Ovary (tissue), 7 donors: ENCODE measurements at regions not wholly inside any gene's neighbourhood (a gene's known extent, or its start where the extent isn't known, plus 50 kb on each side); places are given as distances from the start of the nearest gene placed in this dataset.

ENCODE experiments used
- DNase-seq, 5 donors: peaks; one replicate each; pipeline ENCODE4 v3.0.0-alpha.2; 2019 to 2020
- H3K27ac ChIP-seq, 2 donors: fragments of 200-600 bp; one replicate each; pipeline versions ENCODE4 v1.5.1 to v1.8.0; 2019 to 2022
- H3K27me3 ChIP-seq: fragments of 200-600 bp; one replicate; pipeline ENCODE4 v1.8.0; 2022
- H3K36me3 ChIP-seq: fragments of 200-600 bp; sonication (generic); one replicate; pipeline ENCODE4 v1.5.1; 2019
- H3K4me1 ChIP-seq: one replicate; pipeline ENCODE4 v1.8.1; 2013; ENCODE audit warnings: mild to moderate bottlenecking, moderate library complexity; ENCODE audit not compliant: insufficient read depth
- H3K4me3 ChIP-seq: fragments of 200-600 bp; sonication (generic); one replicate; pipeline ENCODE4 v1.5.1; 2017
- H3K9me3 ChIP-seq, 2 donors: fragments of 200-600 bp in 1 of 2; sonication (generic) in 1 of 2; one replicate each; pipeline versions ENCODE4 v1.5.1 to v1.8.1; 2013 to 2019; ENCODE audit warnings: mild to moderate bottlenecking in 1 of 2, moderate library complexity in 1 of 2
- EP300 ChIP-seq: sonication (generic); formaldehyde crosslinking; IDR thresholded peaks from one replicate; pipeline ENCODE4 v1.6.1; 2017; ENCODE audit warnings: antibody characterized with exemption
- POLR2A ChIP-seq: fragments of 450-650 bp; IDR thresholded peaks from one replicate; pipeline ENCODE4 v1.6.1; 2017; ENCODE audit warnings: antibody characterized with exemption, mild to moderate bottlenecking, moderate library complexity
- WGBS, 3 donors: extraction: QIAGEN DNeasy Blood & Tissue Kit in 1 of 3; methylation state at CpG; one replicate each; pipeline versions ENCODE4 v1.1.5 to v1.1.7; 2013 to 2017; 5-methylcytosine and 5-hydroxymethylcytosine counted together
- intact Hi-C, 4 donors: fragments of 100-400 bp; cut with DNase I; formaldehyde crosslinking; loops; one replicate each; pipeline versions ENCODE4 v1.11.0 to v1.15.1; 2022 to 2023
- TF ChIP-seq, protein P1 (sequence below), 3 donors: fragments of 450-650 bp in 2 of 3; fragments of 200-600 bp in 1 of 3; IDR thresholded peaks; one replicate each; pipeline versions ENCODE4 v1.5.1 to v1.8.0; 2016 to 2022; ENCODE audit warnings: antibody characterized with exemption in 3 of 3, mild to moderate bottlenecking in 1 of 3
- donor health status: DM: no; HTN: no; CAD: no; lungs with moderate emphysema.
- donor health status: DM: no; HTN: no; CAD: no.
- donor health status: Bipolar disorder and iron deficiency.
- donor health status: DM: no; HTN: no; CAD: no.
- donor health status: DM: yes; HTN: yes; CAD: no.

DNA sequence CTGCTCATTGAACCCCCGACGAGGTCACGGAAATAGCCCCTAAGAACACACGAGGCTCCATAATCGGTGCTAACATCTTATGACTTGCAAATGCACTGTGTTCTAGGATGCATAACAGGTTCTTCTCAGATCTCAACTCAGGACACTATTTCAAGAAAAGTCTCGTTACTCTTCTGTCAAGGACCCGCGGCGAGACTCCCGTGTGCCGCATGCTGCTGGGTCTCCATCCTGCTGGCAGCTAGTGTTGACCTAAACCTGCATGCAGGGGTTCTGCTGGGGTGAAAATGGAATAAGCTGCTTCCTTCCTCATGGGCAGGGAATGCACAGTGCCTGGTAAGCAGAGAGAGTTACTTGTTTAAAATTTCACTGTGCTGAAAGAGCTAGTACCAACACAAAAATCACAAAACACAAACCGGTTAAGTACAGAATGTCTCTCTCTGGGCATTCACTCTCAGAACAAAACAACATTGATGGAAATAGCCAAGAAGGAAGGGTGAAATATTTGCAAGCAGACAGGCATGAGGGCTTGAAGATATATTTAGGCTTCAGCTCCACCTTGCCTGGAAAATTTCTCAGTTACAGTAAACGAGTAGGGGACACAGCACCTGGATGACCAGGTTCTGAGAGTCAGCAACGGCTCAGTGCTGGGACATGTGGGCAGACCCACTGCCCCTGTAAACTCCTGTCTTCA, 416.5 kb downstream of the GADD45G start:
- Histone ChIP-seq H3K27ac (no peak overlapping the region), H3K4me1 (no peaks in the 10 kb centered on the region), H3K4me3 (no peak overlapping the region), H3K36me3 (no peaks in the 10 kb centered on the region), H3K9me3 (no peaks in the 10 kb centered on the region), H3K27me3 (no peaks in the 10 kb centered on the region)
- no peak for DNase-seq
- TF ChIP-seq POLR2A (no peak), EP300 (no peak)
- TF ChIP-seq, protein P1, sequence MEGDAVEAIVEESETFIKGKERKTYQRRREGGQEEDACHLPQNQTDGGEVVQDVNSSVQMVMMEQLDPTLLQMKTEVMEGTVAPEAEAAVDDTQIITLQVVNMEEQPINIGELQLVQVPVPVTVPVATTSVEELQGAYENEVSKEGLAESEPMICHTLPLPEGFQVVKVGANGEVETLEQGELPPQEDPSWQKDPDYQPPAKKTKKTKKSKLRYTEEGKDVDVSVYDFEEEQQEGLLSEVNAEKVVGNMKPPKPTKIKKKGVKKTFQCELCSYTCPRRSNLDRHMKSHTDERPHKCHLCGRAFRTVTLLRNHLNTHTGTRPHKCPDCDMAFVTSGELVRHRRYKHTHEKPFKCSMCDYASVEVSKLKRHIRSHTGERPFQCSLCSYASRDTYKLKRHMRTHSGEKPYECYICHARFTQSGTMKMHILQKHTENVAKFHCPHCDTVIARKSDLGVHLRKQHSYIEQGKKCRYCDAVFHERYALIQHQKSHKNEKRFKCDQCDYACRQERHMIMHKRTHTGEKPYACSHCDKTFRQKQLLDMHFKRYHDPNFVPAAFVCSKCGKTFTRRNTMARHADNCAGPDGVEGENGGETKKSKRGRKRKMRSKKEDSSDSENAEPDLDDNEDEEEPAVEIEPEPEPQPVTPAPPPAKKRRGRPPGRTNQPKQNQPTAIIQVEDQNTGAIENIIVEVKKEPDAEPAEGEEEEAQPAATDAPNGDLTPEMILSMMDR (IDR thresholded peaks at IDR 0.05): no peak
- intact Hi-C loops: no loop called here
- WGBS, 3 donors: 88 to 89% (median 89%) methylated on average over 14 of the region's 14 CpGs

DNA sequence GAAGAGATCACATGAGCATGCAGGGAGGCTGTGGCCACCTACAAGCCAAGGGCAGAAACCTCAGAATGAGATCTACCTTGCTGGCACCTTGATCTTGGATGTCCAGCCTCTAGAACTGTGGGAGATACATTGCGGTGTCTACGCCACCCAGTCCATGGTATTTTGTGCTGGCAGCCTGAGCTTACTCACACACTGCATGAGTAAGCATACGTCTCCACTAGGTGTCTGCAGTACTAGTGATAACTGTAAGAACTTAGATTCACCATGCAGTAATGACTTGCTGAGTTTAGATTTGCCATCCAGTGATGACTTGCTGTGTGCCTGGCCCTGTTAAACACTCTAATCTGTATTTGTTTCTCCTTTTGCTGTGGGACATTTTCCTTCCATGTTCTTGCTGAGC, 417.7 kb downstream of the GADD45G start:
- 92 to 97% (median 94%) methylated on average over 3 of the region's 3 CpGs for WGBS, 3 donors
- H3K9me3 ChIP-seq: no peaks in the 10 kb centered on the region

DNA sequence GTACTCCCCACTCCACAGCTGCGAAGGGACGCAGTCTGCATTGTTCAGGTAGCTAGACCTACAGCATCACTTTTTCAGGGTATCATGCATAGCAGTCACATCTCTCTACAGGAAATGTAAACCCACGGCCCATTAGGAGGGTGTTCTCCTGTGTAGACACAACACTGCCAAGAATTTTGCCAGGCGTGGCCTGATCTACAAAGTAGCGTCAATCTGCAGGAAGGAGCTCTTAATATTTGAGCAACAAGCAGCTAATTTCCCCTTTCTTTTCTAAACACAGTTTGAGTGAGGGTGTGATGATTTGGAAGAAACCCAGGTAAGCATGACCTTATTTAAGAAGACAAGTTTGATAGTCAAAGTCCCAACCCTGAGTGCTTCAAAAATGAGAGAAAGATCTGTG, 419.0 kb downstream of the GADD45G start:
- Histone ChIP-seq H3K9me3 (no peaks in the 10 kb centered on the region), H3K36me3 (no peaks in the 10 kb centered on the region), H3K27ac (no peak overlapping the region), H3K4me3 (no peak overlapping the region), H3K4me1 (no peaks in the 10 kb centered on the region), H3K27me3 (no peaks in the 10 kb centered on the region)
- 65 to 81% (median 79%) methylated on average over 5 of the region's 5 CpGs for WGBS, 3 donors
- intact Hi-C loops: no loop called here
- TF ChIP-seq, protein P1 (IDR thresholded peaks at IDR 0.05): no peak
- no peak for TF ChIP-seq EP300
- no peak for TF ChIP-seq POLR2A
- DNase-seq: no peak

More for the DNA sequence above, 417.7 kb downstream of the GADD45G start:
- no peak overlapping the region for H3K4me3 ChIP-seq
- H3K36me3 ChIP-seq: no peaks in the 10 kb centered on the region
- no peaks in the 10 kb centered on the region for H3K27me3 ChIP-seq
- no peak for DNase-seq
- no peaks in the 10 kb centered on the region for H3K4me1 ChIP-seq
- TF ChIP-seq EP300: no peak
- no peak for TF ChIP-seq POLR2A
- TF ChIP-seq, protein P1 (IDR thresholded peaks at IDR 0.05): no peak
- no peak overlapping the region for H3K27ac ChIP-seq
- intact Hi-C loops: no loop called here

DNA sequence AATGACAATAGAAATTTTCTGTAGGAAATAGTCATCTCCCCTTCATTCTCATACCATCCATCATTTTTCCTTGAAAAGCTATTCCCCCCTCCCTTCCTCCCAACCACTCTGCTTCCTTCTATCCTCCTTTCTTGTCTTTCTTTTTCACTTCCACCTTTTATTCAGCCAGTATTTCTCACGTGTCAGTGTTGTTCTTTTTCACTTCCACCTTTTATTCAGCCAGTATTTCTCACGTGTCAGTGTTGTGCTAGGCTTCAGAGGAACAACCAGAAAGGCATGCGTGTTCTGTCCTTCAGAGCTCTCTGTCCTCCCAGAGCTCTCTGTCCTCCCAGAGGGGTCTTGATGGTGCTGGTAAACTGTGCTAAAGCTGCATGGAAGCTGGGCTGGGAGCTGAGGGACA, 419.6 kb downstream of the GADD45G start:
- no peaks in the 10 kb centered on the region for H3K36me3 ChIP-seq
- no peaks in the 10 kb centered on the region for H3K27me3 ChIP-seq
- H3K4me3 ChIP-seq: no peak overlapping the region
- no peak overlapping the region for H3K27ac ChIP-seq
- no peak for TF ChIP-seq POLR2A
- TF ChIP-seq EP300: no peak
- TF ChIP-seq, protein P1 (IDR thresholded peaks at IDR 0.05): no peak
- WGBS, 3 donors: 60 to 76% (median 64%) methylated on average over 3 of the region's 3 CpGs
- no peak for DNase-seq
- no peaks in the 10 kb centered on the region for H3K9me3 ChIP-seq
- intact Hi-C loops: no loop called here
- no peaks in the 10 kb centered on the region for H3K4me1 ChIP-seq
